NB4 (cell line): ENCODE measurements at regions not wholly inside any gene's neighbourhood (a gene's known extent, or its start where the extent isn't known, plus 50 kb on each side); places are given as distances from the start of the nearest gene placed in this dataset.

ENCODE experiments used
- POLR2A ChIP-seq: IDR thresholded peaks from 2 replicates; pipeline ENCODE4 v1.6.1; 2011; ENCODE audit warnings: mild to moderate bottlenecking; ENCODE audit not compliant: insufficient read length; ENCODE audit errors: extremely low read depth
- TF ChIP-seq, protein P1 (sequence below): IDR thresholded peaks from one replicate; pipeline ENCODE4 v1.5.1; 2012; ENCODE audit warnings: low read depth, low read length
- TF ChIP-seq, protein P2 (sequence below): IDR thresholded peaks from 2 replicates; pipeline ENCODE4 v1.6.1; 2011; ENCODE audit warnings: low read depth, low read length

DNA sequence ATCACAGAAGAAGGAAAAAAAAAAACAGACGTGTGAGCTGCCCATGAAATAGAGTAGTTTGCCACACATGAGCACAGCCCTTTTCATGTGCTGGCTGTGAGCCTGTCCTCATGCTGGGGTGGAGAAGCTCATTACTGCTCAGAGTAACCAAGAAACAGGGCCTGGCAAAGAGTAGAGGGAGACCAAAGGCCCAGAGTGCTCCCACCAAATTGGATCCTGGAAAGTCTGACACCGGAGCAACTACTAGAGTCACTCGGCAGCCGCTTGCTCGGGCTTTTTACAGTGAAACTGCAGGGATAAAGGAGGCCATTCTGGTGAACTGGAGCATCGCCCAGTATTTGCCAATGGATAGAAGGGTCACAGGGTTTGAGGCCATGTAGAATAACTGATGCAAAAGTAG, 64.4 kb upstream of the BARHL2 start:
- TF ChIP-seq, protein P1, sequence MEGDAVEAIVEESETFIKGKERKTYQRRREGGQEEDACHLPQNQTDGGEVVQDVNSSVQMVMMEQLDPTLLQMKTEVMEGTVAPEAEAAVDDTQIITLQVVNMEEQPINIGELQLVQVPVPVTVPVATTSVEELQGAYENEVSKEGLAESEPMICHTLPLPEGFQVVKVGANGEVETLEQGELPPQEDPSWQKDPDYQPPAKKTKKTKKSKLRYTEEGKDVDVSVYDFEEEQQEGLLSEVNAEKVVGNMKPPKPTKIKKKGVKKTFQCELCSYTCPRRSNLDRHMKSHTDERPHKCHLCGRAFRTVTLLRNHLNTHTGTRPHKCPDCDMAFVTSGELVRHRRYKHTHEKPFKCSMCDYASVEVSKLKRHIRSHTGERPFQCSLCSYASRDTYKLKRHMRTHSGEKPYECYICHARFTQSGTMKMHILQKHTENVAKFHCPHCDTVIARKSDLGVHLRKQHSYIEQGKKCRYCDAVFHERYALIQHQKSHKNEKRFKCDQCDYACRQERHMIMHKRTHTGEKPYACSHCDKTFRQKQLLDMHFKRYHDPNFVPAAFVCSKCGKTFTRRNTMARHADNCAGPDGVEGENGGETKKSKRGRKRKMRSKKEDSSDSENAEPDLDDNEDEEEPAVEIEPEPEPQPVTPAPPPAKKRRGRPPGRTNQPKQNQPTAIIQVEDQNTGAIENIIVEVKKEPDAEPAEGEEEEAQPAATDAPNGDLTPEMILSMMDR = no peak
- no peak for TF ChIP-seq POLR2A
- TF ChIP-seq, protein P2, sequence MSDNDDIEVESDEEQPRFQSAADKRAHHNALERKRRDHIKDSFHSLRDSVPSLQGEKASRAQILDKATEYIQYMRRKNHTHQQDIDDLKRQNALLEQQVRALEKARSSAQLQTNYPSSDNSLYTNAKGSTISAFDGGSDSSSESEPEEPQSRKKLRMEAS = no peak
